Right lobe of liver (tissue), 6 donors: ENCODE measurements at regions not wholly inside any gene's neighbourhood (a gene's known extent, or its start where the extent isn't known, plus 50 kb on each side); places are given as distances from the start of the nearest gene placed in this dataset.

Source experiments
- ATAC-seq, 4 donors: fragments of 200-7000 bp; cut with Tn5 transposase; one replicate each; pipeline ENCODE4 v1.9.1; 2020; ENCODE audit warnings: mild to moderate bottlenecking in 4 of 4, moderate library complexity in 4 of 4
- DNase-seq, 3 donors: peaks; one replicate each; pipeline ENCODE4 v3.0.0-alpha.2; 2020
- H3K27ac ChIP-seq, 3 donors: fragments of 200-600 bp; one replicate each; pipeline ENCODE4 v1.8.0; 2022
- H3K27me3 ChIP-seq, 2 donors: fragments of 200-600 bp; one replicate each; pipeline ENCODE4 v1.8.0; 2022
- H3K36me3 ChIP-seq, 4 donors: fragments of 200-600 bp; sonication (generic) in 1 of 4; one replicate each; pipeline versions ENCODE4 v1.5.1 to v1.8.0; 2017 to 2022; ENCODE audit warnings: control low read depth in 1 of 4
- H3K4me1 ChIP-seq, 4 donors: fragments of 200-600 bp; sonication (generic) in 1 of 4; one replicate each; pipeline versions ENCODE4 v1.5.1 to v1.8.0; 2017 to 2022; ENCODE audit warnings: control low read depth in 1 of 4
- H3K4me3 ChIP-seq, 3 donors: fragments of 200-600 bp; one replicate each; pipeline ENCODE4 v1.8.0; 2022
- H3K9me3 ChIP-seq, 4 donors: fragments of 200-600 bp; sonication (generic) in 1 of 4; one replicate each; pipeline versions ENCODE4 v1.5.1 to v1.8.0; 2017 to 2022; ENCODE audit warnings: control low read depth in 1 of 4
- CTCF ChIP-seq, 4 donors: fragments of 200-600 bp in 3 of 4; fragments of 450-650 bp in 1 of 4; IDR thresholded peaks; one replicate each; pipeline versions ENCODE4 v1.5.1 to v1.8.0; 2016 to 2022; ENCODE audit warnings: antibody characterized with exemption in 4 of 4, mild to moderate bottlenecking in 2 of 4
- POLR2A ChIP-seq: fragments of 450-650 bp; IDR thresholded peaks from one replicate; pipeline ENCODE4 v1.6.1; 2017; ENCODE audit warnings: antibody characterized with exemption, mild to moderate bottlenecking
- WGBS: methylation state at CpG from one replicate; pipeline ENCODE4 v1.1.6; 2018; ENCODE audit warnings: low coverage, low lambda C conversion rate; ENCODE audit not compliant: insufficient coverage; ENCODE audit errors: missing lambda C conversion rate; 5-methylcytosine and 5-hydroxymethylcytosine counted together
- intact Hi-C, 2 donors: fragments of 100-400 bp; cut with DNase I; formaldehyde crosslinking; loops; one replicate each; pipeline versions ENCODE4 v1.11.2 to v1.14.1; 2022
- donor health status: DM: no; HTN: yes; CAD: no.
- donor health status: DM: no; HTN: no; CAD: no.
- donor health status: DM: no; HTN: no; CAD: no.
- donor health status: DM: no; HTN: yes; CAD: no.
- donor health status: DM: no; HTN: yes; CAD: no.

DNA sequence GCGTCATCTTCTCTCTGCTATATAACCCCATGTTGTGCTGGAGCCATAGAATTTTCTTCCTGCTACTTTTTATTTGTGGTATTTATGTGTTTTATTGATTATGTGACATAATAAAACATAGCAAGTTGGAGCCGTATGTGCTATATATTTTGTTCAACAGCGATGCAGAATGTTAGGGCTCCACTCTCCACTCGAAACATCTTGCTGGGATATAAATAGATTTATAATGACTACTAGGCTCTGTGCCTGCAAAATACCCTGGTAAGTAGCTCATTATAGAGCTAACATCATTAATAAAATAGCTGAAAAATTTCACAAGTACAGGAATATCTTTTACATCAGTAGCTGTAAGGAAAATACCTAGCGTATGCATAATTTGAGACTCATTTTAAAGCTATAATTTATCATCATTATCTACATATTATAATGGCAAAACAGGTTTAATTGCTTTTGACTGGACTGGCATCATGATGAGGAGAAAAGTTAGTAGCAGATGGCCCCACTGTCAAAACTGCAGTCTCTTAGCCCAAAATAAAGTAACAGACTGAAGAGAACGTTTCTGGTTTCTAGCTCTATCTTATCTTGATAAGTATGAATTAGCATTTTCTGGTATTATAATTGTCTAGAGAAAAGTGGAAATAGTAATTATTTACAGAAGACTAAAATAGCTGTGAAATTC is 263.0 kb downstream of the NEDD1 start:
- no peaks in the 10 kb centered on the region for H3K36me3 ChIP-seq
- no peak for DNase-seq
- H3K4me1 ChIP-seq = no peaks in the 10 kb centered on the region
- ATAC-seq = no peak
- WGBS = 41% methylated on average over 6 of the region's 6 CpGs
- H3K9me3 ChIP-seq = no peaks in the 10 kb centered on the region
- H3K27ac ChIP-seq = no peak overlapping the region
- TF ChIP-seq POLR2A (no peak), CTCF (IDR thresholded peaks at IDR 0.05) (no peak)
- no peak overlapping the region for H3K4me3 ChIP-seq
- intact Hi-C loops = no loop called here
- no peaks in the 10 kb centered on the region for H3K27me3 ChIP-seq

- Histone ChIP-seq H3K27ac (no peak overlapping the region), H3K27me3 (no peaks in the 10 kb centered on the region), H3K9me3 (no peaks in the 10 kb centered on the region), H3K4me1 (no peaks in the 10 kb centered on the region), H3K36me3 (no peaks in the 10 kb centered on the region), H3K4me3 (no peak overlapping the region)
- DNase-seq (no peak), ATAC-seq (no peak)
- intact Hi-C loops = no loop called here
- 38% methylated on average over 5 of the region's 5 CpGs for WGBS
- TF ChIP-seq CTCF (IDR thresholded peaks at IDR 0.05) = no peak
- TF ChIP-seq POLR2A = no peak
Measured at GRCh38 chr12:97173688-97174410, 266.8 kb downstream of the NEDD1 start.

DNA sequence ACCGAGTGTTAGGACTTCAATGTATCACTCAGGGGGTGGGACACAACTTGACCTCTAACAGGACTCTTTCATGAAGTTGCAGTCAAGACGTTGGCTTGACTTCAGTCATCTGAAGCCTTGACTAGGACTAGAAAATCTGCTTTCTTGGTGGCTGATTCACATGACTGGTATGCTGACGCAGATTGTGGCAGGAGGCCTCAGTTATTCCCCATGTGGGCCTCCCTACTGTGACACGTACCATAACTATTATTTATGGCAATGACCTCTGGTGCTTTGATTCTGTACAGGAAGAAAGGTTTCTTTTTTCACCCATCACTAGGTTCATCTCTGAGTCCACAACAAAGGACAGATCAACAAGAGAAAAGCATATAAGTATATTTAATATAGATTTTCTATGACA is 270.4 kb downstream of the NEDD1 start:
- DNase-seq = no peak
- H3K9me3 ChIP-seq = no peaks in the 10 kb centered on the region
- TF ChIP-seq CTCF (IDR thresholded peaks at IDR 0.05) (no peak), POLR2A (no peak)
- intact Hi-C loops = no loop called here
- no peak overlapping the region for H3K27ac ChIP-seq
- no peaks in the 10 kb centered on the region for H3K27me3 ChIP-seq
- ATAC-seq = no peak
- WGBS = 64% methylated on average over 3 of the region's 4 CpGs
- H3K4me1 ChIP-seq = no peaks in the 10 kb centered on the region
- H3K36me3 ChIP-seq = no peaks in the 10 kb centered on the region
- no peak overlapping the region for H3K4me3 ChIP-seq

- Histone ChIP-seq H3K9me3 (no peaks in the 10 kb centered on the region), H3K36me3 (no peaks in the 10 kb centered on the region), H3K4me3 (no peak overlapping the region), H3K4me1 (no peaks in the 10 kb centered on the region), H3K27ac (no peak overlapping the region), H3K27me3 (no peaks in the 10 kb centered on the region)
- 56% methylated on average over 7 of the region's 10 CpGs for WGBS
- TF ChIP-seq POLR2A = no peak
- TF ChIP-seq CTCF (IDR thresholded peaks at IDR 0.05) = no peak
- no peak for DNase-seq
- ATAC-seq = peak in 1 of 4 donors; percentile 57
- intact Hi-C loops = no loop called here
Measured at GRCh38 chr12:97181571-97182265, 274.7 kb downstream of the NEDD1 start.
